ENCODE measurements at regions not wholly inside any gene's neighbourhood (a gene's known extent, or its start where the extent isn't known, plus 50 kb on each side); places are given as distances from the start of the nearest gene placed in this dataset.

- TF ChIP-seq RXRB (CRISPR knock-in tag; IDR thresholded peaks at IDR 0.05; ENCODE audit: borderline replicate concordance) (peak; percentile 41; the same call in 1 of the 2 replicates), ZNF687 (CRISPR knock-in tag; IDR thresholded peaks at IDR 0.05) (peak; percentile 70), HOXA5 (CRISPR knock-in tag; IDR thresholded peaks at IDR 0.05) (no peak), TMF1 (CRISPR knock-in tag; IDR thresholded peaks at IDR 0.05; ENCODE audit: low read depth) (no peak), SOX13 (IDR thresholded peaks at IDR 0.05) (no peak), SOX13 (CRISPR knock-in tag; conservative IDR thresholded peaks at IDR 0.05 in 1 of 2, IDR thresholded peaks at IDR 0.05 in 1 of 2) (peak in 1 of 2 experiments; percentile 67; a peak in 2 of 4 replicates), TOPORS (CRISPR knock-in tag; IDR thresholded peaks at IDR 0.05) (no peak), MTF2 (CRISPR knock-in tag; IDR thresholded peaks at IDR 0.05; ENCODE audit: borderline replicate concordance) (no peak), SRSF1 (optimal IDR thresholded peaks at IDR 0.05; ENCODE audit: low read depth, low read length) (peak; percentile 26), ZNF691 (CRISPR knock-in tag; IDR thresholded peaks at IDR 0.05; ENCODE audit: borderline replicate concordance, low read depth) (0 out of 2 replicates have a peak, but pooled peaks have one; percentile 42), TEF (CRISPR knock-in tag; IDR thresholded peaks at IDR 0.05) (no peak)
Observed at GRCh38 chr7:152910545-152911225, 151.1 kb downstream of the ACTR3B start (continued).
